RWPE1 (cell line): ENCODE measurements at regions not wholly inside any gene's neighbourhood (a gene's known extent, or its start where the extent isn't known, plus 50 kb on each side); places are given as distances from the start of the nearest gene placed in this dataset.
"Not testable (repeated sequence)": the region's sequence is repeated elsewhere in the genome, so short reads cannot be mapped to it uniquely, and the experiment has no call there.

Source experiments
- CTCF ChIA-PET: fragments of 350-600 bp; sonication (Branson Sonifier 250); formaldehyde crosslinking; extraction: SDS; loops from one replicate; lab custom pipeline; 2021; lab: Yijun Ruan, JAX
- POLR2A ChIA-PET: fragments of 400-600 bp; formaldehyde crosslinking; extraction: SDS; loops from one replicate; lab custom pipeline; 2020; ENCODE audit warnings: antibody characterized with exemption; ENCODE audit not compliant: low non-redundant PET; lab: Yijun Ruan, JAX
- DNase-seq: peaks from one replicate; pipeline ENCODE4 v3.0.0; 2012; ENCODE audit warnings: low spot score
- H3K27ac ChIP-seq: fragments of 450-650 bp; 2 replicates; pipeline ENCODE4 v1.5.1; 2017
- CTCF ChIP-seq: fragments of 450-650 bp; conservative IDR thresholded peaks from 2 replicates; pipeline ENCODE4 v1.5.1; 2017; ENCODE audit warnings: low read depth, mild to moderate bottlenecking

- no peak overlapping the region for H3K27ac ChIP-seq
- no peak for DNase-seq
- no peak for TF ChIP-seq CTCF
- POLR2A ChIA-PET, result no interaction called here
- CTCF ChIA-PET, result no interaction called here
These were observed 115.0 kb upstream of the EGFLAM start for GRCh38 chr5:38143384-38143783.

DNA sequence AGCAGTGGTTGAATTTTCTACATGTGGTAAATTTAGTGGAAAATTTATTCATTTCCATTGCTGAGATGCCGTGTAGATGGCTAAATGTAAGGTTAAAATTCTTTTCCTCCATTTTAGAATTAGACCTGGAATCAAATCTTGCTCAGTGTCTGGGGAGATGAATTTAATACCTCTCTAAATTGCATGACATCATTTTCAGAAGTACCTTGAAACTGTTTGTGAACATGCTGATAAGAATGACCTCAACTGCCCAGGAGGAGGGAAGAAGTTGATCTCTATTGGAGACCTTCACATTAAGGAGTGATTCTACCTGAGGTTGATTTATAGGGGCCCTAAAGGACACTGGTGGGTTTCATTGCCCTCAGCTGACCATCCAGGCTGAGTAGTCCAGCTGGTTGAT lies 116.7 kb upstream of the EGFLAM start:
- H3K27ac ChIP-seq, result no peak overlapping the region
- POLR2A ChIA-PET, result no interaction called here
- no peak for DNase-seq
- no peak for TF ChIP-seq CTCF
- CTCF ChIA-PET, result interaction anchor here (0.6 to 0.8 kb wide), 2 partner anchors 300 to 1075 kb away, joined by 3 read pairs; no protein-coding TSS in a partner anchor

GRCh38 chr5:38138574-38138973 lies 119.8 kb upstream of the EGFLAM start:
- CTCF ChIA-PET, result interaction anchor here (0.7 kb wide), 1 partner anchor 309 kb away, joined by 3 read pairs; no protein-coding TSS in a partner anchor
- DNase-seq, result no peak
- POLR2A ChIA-PET, result no interaction called here
- no peak overlapping the region for H3K27ac ChIP-seq
- no peak for TF ChIP-seq CTCF

DNA sequence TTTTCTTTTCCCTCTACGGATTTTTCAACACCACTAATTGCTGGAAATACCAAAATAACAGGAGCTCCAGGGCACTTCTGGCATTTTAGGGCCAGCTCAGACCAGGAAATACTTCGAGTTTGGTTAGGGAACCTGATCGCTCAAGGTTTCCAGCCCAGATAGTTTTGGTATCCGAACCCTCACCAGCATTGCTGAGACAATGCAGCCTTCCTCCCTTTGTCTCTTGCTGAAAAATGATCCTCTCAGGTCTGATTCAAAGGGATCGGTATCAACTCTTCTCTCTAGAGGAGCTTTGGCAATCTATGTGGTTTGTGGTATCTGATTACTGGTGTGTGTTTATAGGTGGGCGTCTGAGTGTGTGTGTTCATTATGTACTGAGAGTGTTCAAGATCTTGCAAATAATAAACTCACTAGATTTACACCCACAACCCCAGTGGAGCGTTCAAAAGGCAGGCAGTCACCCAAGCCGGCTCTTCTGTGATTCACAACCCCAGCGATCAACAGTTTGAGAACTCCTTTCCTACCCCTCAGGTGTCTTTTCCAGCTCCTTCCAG lies 122.8 kb upstream of the EGFLAM start:
- CTCF ChIA-PET, result no interaction called here
- H3K27ac ChIP-seq, result no peak overlapping the region
- no peak for DNase-seq
- POLR2A ChIA-PET, result no interaction called here
- no peak for TF ChIP-seq CTCF

DNA sequence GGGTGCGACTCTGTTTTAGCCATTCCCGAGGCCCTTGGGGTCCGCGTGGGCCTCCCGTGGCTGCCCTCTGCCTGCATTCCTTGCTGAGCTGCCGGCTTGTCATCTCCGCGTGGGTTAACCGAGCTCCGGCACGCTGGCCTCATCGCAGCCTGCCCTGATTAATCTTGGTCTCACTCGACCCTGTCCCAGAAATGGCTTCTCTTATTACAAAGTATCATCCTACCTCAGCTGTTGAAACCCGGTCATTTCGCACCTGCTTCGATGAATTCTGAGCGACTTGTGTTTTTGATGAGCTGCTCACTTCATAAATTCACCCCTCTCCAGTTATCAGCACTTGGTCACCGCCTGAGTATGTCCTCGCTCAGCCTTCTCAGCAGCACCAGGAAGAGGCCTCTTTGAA lies 123.5 kb upstream of the EGFLAM start:
- no peak for TF ChIP-seq CTCF
- POLR2A ChIA-PET, result no interaction called here
- CTCF ChIA-PET, result no interaction called here

GRCh38 chr5:38134294-38134693 lies 124.1 kb upstream of the EGFLAM start:
- H3K27ac ChIP-seq, POLR2A ChIA-PET, DNase-seq, CTCF ChIA-PET: not testable (repeated sequence)

More for the DNA sequence above, 123.5 kb upstream of the EGFLAM start:
- no peak overlapping the region for H3K27ac ChIP-seq
- no peak for DNase-seq

DNA sequence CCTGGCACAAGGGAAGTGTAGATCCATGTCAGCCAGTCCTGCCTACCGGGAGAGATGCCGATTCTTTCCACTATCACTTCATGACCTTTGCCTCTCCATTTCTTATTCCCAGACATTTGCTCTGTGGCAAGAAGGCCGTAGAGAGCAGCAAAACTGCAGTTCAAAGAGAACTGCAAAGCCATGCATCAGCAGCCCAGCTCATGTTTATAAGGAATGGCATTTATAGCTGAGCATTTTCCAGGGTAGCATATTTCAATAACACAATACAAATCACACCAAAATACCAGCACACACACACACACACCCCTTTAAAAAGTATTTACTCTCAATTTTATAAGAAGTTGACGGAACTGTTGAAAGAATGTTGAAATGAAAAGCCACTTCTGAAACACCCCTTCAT lies 126.7 kb upstream of the EGFLAM start:
- CTCF ChIA-PET, result interaction anchor here (0.6 kb wide), 1 partner anchor 29 kb away, joined by 4 read pairs; no protein-coding TSS in a partner anchor
- DNase-seq, result no peak
- H3K27ac ChIP-seq, result no peak overlapping the region
- TF ChIP-seq CTCF, result no peak
- POLR2A ChIA-PET, result no interaction called here
